ES-I3 (cell line): ENCODE measurements at regions not wholly inside any gene's neighbourhood (a gene's known extent, or its start where the extent isn't known, plus 50 kb on each side); places are given as distances from the start of the nearest gene placed in this dataset.

Experiments used
- H3K36me3 ChIP-seq: 2 replicates; pipeline ENCODE4 v1.6.1; 2013; ENCODE audit warnings: mild to moderate bottlenecking, low read length, control low read depth, moderate library complexity; ENCODE audit not compliant: insufficient read depth
- H3K4me1 ChIP-seq: 2 replicates; pipeline ENCODE4 v1.6.1; 2013; ENCODE audit warnings: mild to moderate bottlenecking, control low read depth, low read length; ENCODE audit not compliant: insufficient read depth
- H3K9ac ChIP-seq: 2 replicates; pipeline ENCODE4 v1.6.1; 2013; ENCODE audit warnings: low read depth, mild to moderate bottlenecking, low read length, moderate library complexity
- H3K9me3 ChIP-seq: 2 replicates; pipeline ENCODE4 v1.6.1; 2013; ENCODE audit warnings: mild to moderate bottlenecking, low read length, moderate library complexity; ENCODE audit not compliant: control insufficient read depth, insufficient read depth

DNA sequence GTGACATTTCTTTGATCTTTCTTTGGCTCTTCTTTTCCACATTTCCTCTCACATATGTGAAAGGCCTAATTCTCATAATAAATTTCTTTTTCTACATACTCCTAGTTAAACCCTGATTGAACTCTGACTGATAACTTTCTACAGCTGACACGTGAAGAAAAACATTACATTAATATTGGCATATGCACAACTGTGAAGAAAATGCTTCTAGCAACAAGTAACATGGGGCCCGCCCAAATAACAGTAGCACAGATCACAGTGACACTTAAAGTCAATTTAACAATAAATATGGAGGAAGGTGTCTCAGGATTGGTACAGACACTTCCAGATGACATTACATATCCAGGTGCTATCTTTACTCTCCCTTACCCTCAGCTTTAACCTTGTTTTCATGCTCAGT is 317.6 kb upstream of the ZNF385D start:
- H3K36me3 ChIP-seq: no peaks in the 10 kb centered on the region
- no peaks in the 10 kb centered on the region for H3K9me3 ChIP-seq
- no peaks in the 10 kb centered on the region for H3K4me1 ChIP-seq
- H3K9ac ChIP-seq: no peak overlapping the region

- Histone ChIP-seq H3K4me1 (no peaks in the 10 kb centered on the region), H3K9me3 (no peaks in the 10 kb centered on the region), H3K36me3 (no peaks in the 10 kb centered on the region), H3K9ac (no peak overlapping the region)
Measured at GRCh38 chr3:22088204-22088603, 337.2 kb upstream of the ZNF385D start.

GRCh38 chr3:22089284-22089683 is 338.3 kb upstream of the ZNF385D start:
- H3K9me3 ChIP-seq: no peaks in the 10 kb centered on the region
- H3K9ac ChIP-seq: no peak overlapping the region
- H3K4me1 ChIP-seq: no peaks in the 10 kb centered on the region
- no peaks in the 10 kb centered on the region for H3K36me3 ChIP-seq

- Histone ChIP-seq H3K9me3 (no peaks in the 10 kb centered on the region), H3K36me3 (no peaks in the 10 kb centered on the region), H3K9ac (no peak overlapping the region), H3K4me1 (no peaks in the 10 kb centered on the region)
Measured at GRCh38 chr3:22091329-22091728, 340.3 kb upstream of the ZNF385D start.

DNA sequence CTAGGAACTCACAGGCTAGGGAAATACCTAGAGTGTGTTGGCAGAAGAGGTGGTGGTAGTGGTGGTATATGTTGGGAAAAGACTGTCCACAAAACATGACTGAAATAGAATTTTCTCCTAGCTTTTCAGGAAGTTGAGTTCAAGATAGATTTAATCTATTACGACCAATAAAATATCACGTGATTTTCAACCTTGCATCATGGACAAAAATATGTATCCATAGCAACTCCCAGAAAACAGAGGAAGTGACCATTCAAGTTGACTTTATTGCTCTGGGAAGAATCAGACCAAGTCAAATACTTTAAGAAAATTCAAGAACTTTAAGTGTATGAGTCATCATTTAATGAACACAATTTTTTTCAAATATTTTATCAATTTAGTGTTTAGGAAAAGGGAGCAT is 347.0 kb upstream of the ZNF385D start:
- Histone ChIP-seq H3K4me1 (no peaks in the 10 kb centered on the region), H3K9ac (no peak overlapping the region), H3K9me3 (no peaks in the 10 kb centered on the region), H3K36me3 (no peaks in the 10 kb centered on the region)

GRCh38 chr3:22101351-22101750 is 350.3 kb upstream of the ZNF385D start:
- H3K4me1 ChIP-seq: no peaks in the 10 kb centered on the region
- H3K9me3 ChIP-seq: no peaks in the 10 kb centered on the region
- H3K36me3 ChIP-seq: no peaks in the 10 kb centered on the region

GRCh38 chr3:22101811-22102210 is 350.8 kb upstream of the ZNF385D start:
- Histone ChIP-seq H3K4me1 (no peaks in the 10 kb centered on the region), H3K36me3 (no peaks in the 10 kb centered on the region), H3K9ac (no peak overlapping the region), H3K9me3 (no peaks in the 10 kb centered on the region)

More at GRCh38 chr3:22101351-22101750, 350.3 kb upstream of the ZNF385D start:
- H3K9ac ChIP-seq: no peak overlapping the region

GRCh38 chr3:22103423-22103822 is 352.4 kb upstream of the ZNF385D start:
- no peaks in the 10 kb centered on the region for H3K9me3 ChIP-seq
- no peak overlapping the region for H3K9ac ChIP-seq
- H3K36me3 ChIP-seq: no peaks in the 10 kb centered on the region
- H3K4me1 ChIP-seq: no peaks in the 10 kb centered on the region

DNA sequence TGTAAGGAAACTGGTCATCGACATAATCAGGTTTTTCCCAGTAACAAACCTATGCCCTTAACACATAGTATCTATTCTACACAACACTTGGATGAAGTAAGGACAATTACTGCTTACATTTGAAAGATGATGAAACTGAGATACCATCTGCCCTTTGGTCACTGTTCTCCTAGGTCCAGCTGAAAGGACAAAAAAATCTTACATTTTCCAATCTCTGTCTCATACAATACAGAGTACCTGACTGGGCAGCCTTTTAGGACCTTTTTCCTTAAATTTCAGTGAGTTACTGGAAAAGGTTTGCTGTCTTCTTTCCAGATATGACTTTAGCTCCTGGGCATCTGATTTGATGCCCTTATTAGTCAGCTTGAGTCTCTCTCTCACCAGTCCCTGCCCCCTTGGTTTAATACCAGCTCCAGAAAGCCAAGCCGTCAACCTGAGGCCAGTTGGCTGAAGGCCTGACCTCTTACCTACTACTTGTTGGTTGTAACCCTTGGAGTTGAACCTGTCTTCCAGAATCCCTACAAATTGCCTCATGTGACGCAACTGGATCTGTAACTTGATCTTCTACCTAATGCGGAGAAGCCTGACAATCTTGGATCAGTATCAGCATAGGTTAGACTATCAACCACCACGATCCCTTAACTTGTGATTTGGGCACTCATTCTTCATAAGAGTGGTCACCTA is 355.3 kb upstream of the ZNF385D start:
- H3K9me3 ChIP-seq: no peaks in the 10 kb centered on the region
- H3K4me1 ChIP-seq: no peaks in the 10 kb centered on the region
- H3K36me3 ChIP-seq: no peaks in the 10 kb centered on the region
- no peak overlapping the region for H3K9ac ChIP-seq

- Histone ChIP-seq H3K36me3 (no peaks in the 10 kb centered on the region), H3K4me1 (no peaks in the 10 kb centered on the region), H3K9ac (no peak overlapping the region), H3K9me3 (no peaks in the 10 kb centered on the region)
Measured at GRCh38 chr3:22111226-22111625, 360.2 kb upstream of the ZNF385D start.

DNA sequence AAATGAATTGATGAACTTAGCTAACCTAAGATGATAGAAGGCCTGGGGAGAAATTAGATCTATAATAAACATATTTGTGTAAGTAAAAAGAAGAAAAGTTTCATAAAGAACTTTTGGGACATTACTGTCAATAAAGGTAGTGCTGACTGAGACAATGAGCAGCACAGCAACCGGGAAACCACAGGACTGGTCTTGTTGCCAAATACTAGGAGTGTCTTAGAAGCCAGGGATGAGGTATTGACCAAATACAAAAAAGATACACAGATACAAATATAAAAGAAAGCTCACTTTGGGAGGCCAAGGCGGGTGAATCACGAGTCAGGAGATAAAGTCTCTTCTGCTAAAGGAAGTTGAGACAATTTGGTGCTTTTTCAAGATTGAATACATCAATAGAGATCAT is 362.4 kb upstream of the ZNF385D start:
- no peaks in the 10 kb centered on the region for H3K9me3 ChIP-seq

GRCh38 chr3:22115581-22115980 is 364.6 kb upstream of the ZNF385D start:
- Histone ChIP-seq H3K4me1 (no peaks in the 10 kb centered on the region), H3K36me3 (no peaks in the 10 kb centered on the region), H3K9me3 (no peaks in the 10 kb centered on the region), H3K9ac (no peak overlapping the region)

More for the DNA sequence above, 362.4 kb upstream of the ZNF385D start:
- Histone ChIP-seq H3K9ac (no peak overlapping the region), H3K4me1 (no peaks in the 10 kb centered on the region), H3K36me3 (no peaks in the 10 kb centered on the region)

DNA sequence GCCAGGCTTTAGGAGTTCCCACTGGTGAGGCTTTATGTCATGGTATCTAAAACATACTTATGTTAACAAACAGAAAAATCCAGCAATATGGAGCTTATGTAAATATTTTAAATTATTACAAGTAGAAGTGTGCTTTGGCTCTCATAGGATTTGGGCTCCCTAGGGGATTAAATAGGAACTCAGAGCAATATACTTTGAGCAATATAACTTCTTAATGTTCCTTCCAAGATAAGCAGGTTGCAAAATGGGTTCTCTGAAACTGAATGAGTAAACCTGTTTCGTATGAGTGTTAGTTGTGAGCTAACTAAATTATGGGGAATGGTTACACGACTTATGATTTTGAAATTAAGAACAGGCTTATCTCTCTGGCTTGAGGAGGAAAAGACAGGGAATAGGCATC is 366.1 kb upstream of the ZNF385D start:
- Histone ChIP-seq H3K9me3 (no peaks in the 10 kb centered on the region), H3K4me1 (no peaks in the 10 kb centered on the region)

GRCh38 chr3:22117751-22118346 is 366.8 kb upstream of the ZNF385D start:
- Histone ChIP-seq H3K36me3 (no peaks in the 10 kb centered on the region), H3K9me3 (no peaks in the 10 kb centered on the region), H3K4me1 (no peaks in the 10 kb centered on the region), H3K9ac (no peak overlapping the region)

More for the DNA sequence above, 366.1 kb upstream of the ZNF385D start:
- H3K9ac ChIP-seq: no peak overlapping the region
- no peaks in the 10 kb centered on the region for H3K36me3 ChIP-seq

GRCh38 chr3:22118542-22118941 is 367.5 kb upstream of the ZNF385D start:
- Histone ChIP-seq H3K9me3 (no peaks in the 10 kb centered on the region), H3K4me1 (no peaks in the 10 kb centered on the region), H3K36me3 (no peaks in the 10 kb centered on the region), H3K9ac (no peak overlapping the region)
